NCI-H2196 (cell line): ENCODE measurements at regions not wholly inside any gene's neighbourhood (a gene's known extent, or its start where the extent isn't known, plus 50 kb on each side); places are given as distances from the start of the nearest gene placed in this dataset.
A peak's percentile ranks its signal among the peaks of the same experiment; 100 is the strongest.
"Not testable (repeated sequence)": the region's sequence is repeated elsewhere in the genome, so short reads cannot be mapped to it uniquely, and the experiment has no call there.

Source experiments
- DNase-seq: peaks from one replicate; lab custom pipeline; 2025; ENCODE audit not compliant: unreplicated experiment; lab: John Stamatoyannopoulos, UW

GRCh38 chr18:59969477-59970028, 69.8 kb downstream of the PMAIP1 start:
- not testable (repeated sequence) for DNase-seq

GRCh38 chr18:59968583-59968982, 68.8 kb downstream of the PMAIP1 start:
- DNase-seq: no peak

GRCh38 chr18:59967878-59968277, 68.1 kb downstream of the PMAIP1 start:
- no peak for DNase-seq

- no peak for DNase-seq
Observed at GRCh38 chr18:59966913-59967312, 67.1 kb downstream of the PMAIP1 start.

- no peak for DNase-seq
Observed at GRCh38 chr18:59963229-59963628, 63.4 kb downstream of the PMAIP1 start.

GRCh38 chr18:59961070-59961469, 61.3 kb downstream of the PMAIP1 start:
- DNase-seq: peak; percentile 23

- no peak for DNase-seq
Observed at GRCh38 chr18:59960272-59960671, 60.5 kb downstream of the PMAIP1 start.

- no peak for DNase-seq
Observed at GRCh38 chr18:59959606-59960005, 59.8 kb downstream of the PMAIP1 start.

- no peak for DNase-seq
Observed at GRCh38 chr18:59959073-59959472, 59.3 kb downstream of the PMAIP1 start.

- peak; percentile 94 for DNase-seq
Observed at GRCh38 chr18:59957957-59958356, 58.2 kb downstream of the PMAIP1 start.

GRCh38 chr18:59954755-59955156, 55.0 kb downstream of the PMAIP1 start:
- DNase-seq: no peak

- DNase-seq: no peak
Observed at GRCh38 chr18:59954241-59954640, 54.4 kb downstream of the PMAIP1 start.
